T-cell (primary cell): ENCODE measurements at regions not wholly inside any gene's neighbourhood (a gene's known extent, or its start where the extent isn't known, plus 50 kb on each side); places are given as distances from the start of the nearest gene placed in this dataset.

ENCODE experiments used
- ATAC-seq, 4 experiments: fragments of 200-7000 bp in 3 of 4; fragments of 150-1000 bp in 1 of 4; cut with Tn5 transposase; replicated peaks in 1 of 4; 1 replicate in 3 of 4; 2 replicates in 1 of 4; pipeline ENCODE4 v1.10.0; 2021; ENCODE audit warnings: moderate library complexity in 3 of 4, mild to moderate bottlenecking in 2 of 4, moderate number of reproducible peaks in 1 of 4
- CTCF ChIA-PET, 2 donors: fragments of 300-600 bp; sonication (Branson Sonifier 250); formaldehyde crosslinking; loops; one replicate each; lab custom pipeline; 2022; ENCODE audit warnings: antibody characterized with exemption in 2 of 2; lab: Charles Lee
- POLR2A ChIA-PET, 2 donors: fragments of 300-600 bp; sonication (Branson Sonifier 250); formaldehyde crosslinking; loops; one replicate each; lab custom pipeline; 2022; ENCODE audit warnings: antibody characterized with exemption in 2 of 2; lab: Charles Lee
- DNase-seq, 35 experiments: peaks; one replicate each; pipeline versions ENCODE4 v3.0.0 to v3.0.0-alpha.2; 2013 to 2023
- H3K27ac ChIP-seq: one replicate; pipeline ENCODE4 v1.5.1; 2013; ENCODE audit warnings: low read length
- H3K27me3 ChIP-seq, 2 experiments: replicated peaks in 1 of 2; 1 replicate in 1 of 2; 2 replicates in 1 of 2; pipeline versions ENCODE4 v1.6.1 to v1.7.0; 2013; ENCODE audit warnings: low read length in 1 of 2, mixed read lengths in 1 of 2; ENCODE audit not compliant: control insufficient read depth in 2 of 2, insufficient read depth in 2 of 2; ENCODE audit errors: extremely low read depth in 1 of 2
- H3K36me3 ChIP-seq, 2 donors: 1 replicate in 1 of 2; 2 replicates in 1 of 2; pipeline versions ENCODE4 v1.6.1 to v1.7.0; 2013; ENCODE audit warnings: low read length in 1 of 2; ENCODE audit not compliant: control insufficient read depth in 2 of 2, insufficient read depth in 1 of 2; ENCODE audit errors: extremely low read depth in 1 of 2
- H3K4me1 ChIP-seq, 2 experiments: 1 replicate in 1 of 2; 2 replicates in 1 of 2; pipeline versions ENCODE4 v1.6.1 to v1.7.0; 2013; ENCODE audit warnings: low read length in 2 of 2, mixed read lengths in 1 of 2; ENCODE audit not compliant: insufficient read depth in 2 of 2, control insufficient read depth in 1 of 2; ENCODE audit errors: extremely low read depth in 1 of 2
- H3K4me3 ChIP-seq, 2 donors: 1 replicate in 1 of 2; 2 replicates in 1 of 2; pipeline versions ENCODE4 v1.5.1 to v1.7.0; 2013; ENCODE audit warnings: mild to moderate bottlenecking in 2 of 2, low read length in 1 of 2, moderate library complexity in 1 of 2; ENCODE audit not compliant: control insufficient read depth in 1 of 2; ENCODE audit errors: extremely low read depth in 1 of 2
- H3K9me3 ChIP-seq: 2 replicates; pipeline ENCODE4 v1.7.0; 2013
- H3K27ac Mint-ChIP-seq, 2 donors: one replicate each; pipeline ENCODE4 v1.8.0; 2020 to 2021; ENCODE audit warnings: mild to moderate bottlenecking in 2 of 2, mixed read lengths in 2 of 2
- H3K27me3 Mint-ChIP-seq, 2 donors: one replicate each; pipeline ENCODE4 v1.8.0; 2021 to 2022; ENCODE audit warnings: mixed read lengths in 2 of 2
- H3K36me3 Mint-ChIP-seq: one replicate; pipeline ENCODE4 v1.8.0; 2021; ENCODE audit warnings: mixed read lengths
- H3K4me1 Mint-ChIP-seq, 3 donors: one replicate each; pipeline ENCODE4 v1.8.0; 2020 to 2022; ENCODE audit warnings: mixed read lengths in 3 of 3, mild to moderate bottlenecking in 1 of 3
- H3K4me3 Mint-ChIP-seq, 3 donors: one replicate each; pipeline ENCODE4 v1.8.0; 2020 to 2022; ENCODE audit warnings: mild to moderate bottlenecking in 3 of 3, mixed read lengths in 3 of 3, moderate library complexity in 3 of 3
- H3K9me3 Mint-ChIP-seq, 3 donors: one replicate each; pipeline ENCODE4 v1.8.0; 2020 to 2022; ENCODE audit warnings: mixed read lengths in 3 of 3
- whole genome bisulfite sequencing: methylation state at CpG from one replicate; pipeline ENCODE4 v1.1.5; 2013; ENCODE audit warnings: missing lambda C conversion rate; ENCODE audit not compliant: insufficient coverage; 5-methylcytosine and 5-hydroxymethylcytosine counted together

DNA sequence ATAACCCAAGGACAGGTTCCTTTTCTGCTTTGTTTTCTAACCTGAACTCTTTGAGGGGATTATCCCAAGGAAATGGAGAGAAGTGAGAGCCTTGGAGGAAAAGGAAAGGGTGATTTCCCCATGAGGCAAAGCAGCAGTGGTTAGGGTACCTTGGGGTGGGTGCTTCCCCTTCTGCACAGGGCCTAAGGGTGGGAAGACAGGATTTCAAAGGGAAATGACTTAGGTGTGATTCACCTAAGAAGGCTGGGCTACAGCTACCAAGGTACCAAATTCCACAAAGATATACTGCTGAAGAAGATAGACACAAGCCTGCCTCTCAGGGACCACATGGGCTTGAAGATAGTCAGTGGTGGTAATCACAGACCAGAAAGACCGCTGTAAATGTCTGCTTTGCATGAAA lies 325.3 kb upstream of the DPH6 start:
- ATAC-seq = no peak
- Mint-ChIP-seq H3K4me3 (no peak overlapping the region), H3K9me3 (peaks cover 4 to 8% (median 6%) of the 10 kb centered on the region in 3 donors), H3K27ac (no peak overlapping the region), H3K36me3 (no peaks in the 10 kb centered on the region), H3K4me1 (no peaks in the 10 kb centered on the region), H3K27me3 (no peaks in the 10 kb centered on the region)
- no peaks in the 10 kb centered on the region for H3K27me3 ChIP-seq
- no peak overlapping the region for H3K4me3 ChIP-seq
- no peak overlapping the region for H3K27ac ChIP-seq
- CTCF ChIA-PET = no interaction called here
- no peak for DNase-seq
- no peaks in the 10 kb centered on the region for H3K4me1 ChIP-seq
- no peaks in the 10 kb centered on the region for H3K9me3 ChIP-seq
- POLR2A ChIA-PET = no interaction called here
- no peaks in the 10 kb centered on the region for H3K36me3 ChIP-seq
- 50% methylated on average over 1 of the region's 1 CpG for WGBS

DNA sequence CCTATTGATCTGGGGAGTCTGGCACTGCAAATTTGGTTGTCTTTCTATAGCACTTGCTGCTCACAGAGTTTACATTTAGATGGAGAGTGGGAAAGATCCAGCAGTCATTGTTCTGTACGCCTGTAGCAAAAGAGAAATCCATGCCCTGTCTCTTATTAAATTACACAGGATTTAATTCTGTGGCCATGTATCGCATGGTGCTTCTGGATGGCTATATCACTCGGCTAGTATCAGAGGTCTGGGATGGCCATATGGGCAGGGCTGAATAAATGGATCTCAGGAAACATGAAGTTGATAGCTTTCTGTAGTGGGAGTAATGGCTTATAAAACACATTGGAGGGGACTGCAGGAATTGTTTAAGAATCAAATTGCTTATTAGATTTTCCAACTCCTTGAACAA lies 325.8 kb upstream of the DPH6 start:
- Mint-ChIP-seq H3K4me1 (no peaks in the 10 kb centered on the region), H3K27ac (no peak overlapping the region), H3K27me3 (no peaks in the 10 kb centered on the region), H3K36me3 (no peaks in the 10 kb centered on the region), H3K9me3 (peaks cover 4 to 8% (median 6%) of the 10 kb centered on the region in 3 donors), H3K4me3 (no peak overlapping the region)
- no CpG with 5 or more reads among the region's 3 CpGs for WGBS
- ATAC-seq (no peak), DNase-seq (no peak)
- POLR2A ChIA-PET = no interaction called here
- Histone ChIP-seq H3K4me3 (no peak overlapping the region), H3K27me3 (no peaks in the 10 kb centered on the region), H3K27ac (no peak overlapping the region), H3K9me3 (no peaks in the 10 kb centered on the region), H3K36me3 (no peaks in the 10 kb centered on the region), H3K4me1 (no peaks in the 10 kb centered on the region)
- CTCF ChIA-PET = no interaction called here

DNA sequence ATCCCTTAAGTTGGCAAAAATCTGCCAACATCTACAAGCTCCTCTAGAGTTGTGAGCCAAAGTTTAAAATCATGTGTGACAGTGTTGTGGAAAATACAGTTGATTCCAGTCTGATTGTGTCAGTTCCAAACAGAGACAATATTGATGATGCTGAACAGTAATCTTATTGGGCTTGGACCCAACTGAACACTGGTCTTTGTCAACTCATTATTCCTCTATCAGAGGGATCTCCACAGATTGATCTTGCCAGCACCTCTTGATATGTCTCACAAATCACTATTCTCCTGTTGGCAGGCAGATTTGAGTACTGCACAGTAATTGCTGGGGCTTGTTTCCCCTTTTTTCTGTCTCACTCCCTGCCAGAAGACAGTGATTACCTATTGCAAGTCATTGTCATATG lies 326.6 kb upstream of the DPH6 start:
- Mint-ChIP-seq H3K27me3 (no peaks in the 10 kb centered on the region), H3K36me3 (no peaks in the 10 kb centered on the region), H3K9me3 (peaks cover 4 to 8% (median 6%) of the 10 kb centered on the region in 3 donors), H3K27ac (no peak overlapping the region), H3K4me1 (no peaks in the 10 kb centered on the region), H3K4me3 (no peak overlapping the region)
- ChIA-PET POLR2A (no interaction called here), CTCF (no interaction called here)
- ATAC-seq (no peak), DNase-seq (no peak)
- Histone ChIP-seq H3K27me3 (no peaks in the 10 kb centered on the region), H3K4me3 (no peak overlapping the region), H3K36me3 (no peaks in the 10 kb centered on the region), H3K4me1 (no peaks in the 10 kb centered on the region), H3K27ac (no peak overlapping the region), H3K9me3 (no peaks in the 10 kb centered on the region)

DNA sequence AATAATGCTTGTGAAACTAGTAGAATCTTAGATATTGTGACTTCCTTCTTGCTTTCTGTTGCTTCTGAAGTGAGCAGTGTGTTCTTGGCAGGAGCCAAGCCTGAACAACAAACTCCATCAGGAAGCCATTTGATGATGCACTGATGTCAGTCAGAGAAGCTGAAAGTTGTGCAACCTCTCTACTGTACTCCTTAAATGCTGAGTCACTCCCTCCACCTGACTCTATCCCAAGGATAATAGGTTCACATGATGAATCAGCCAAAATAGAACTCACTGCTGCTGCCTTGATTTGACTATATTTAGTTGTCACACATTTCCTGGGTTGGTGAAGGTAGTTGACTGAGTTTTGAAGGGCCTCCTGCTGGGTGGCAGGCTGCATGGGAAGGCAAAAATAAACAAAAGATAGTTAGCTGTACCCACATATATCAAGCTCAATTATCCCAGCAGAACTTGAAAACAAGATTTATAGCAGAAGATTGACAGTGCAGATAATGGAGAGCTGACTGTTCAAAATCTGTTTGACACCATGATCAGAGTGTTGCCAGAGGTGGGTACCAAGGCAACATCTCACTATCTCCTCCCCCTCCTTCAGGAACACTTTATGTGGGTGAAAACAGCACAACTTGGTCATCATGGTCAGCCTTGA lies 328.4 kb upstream of the DPH6 start:
- POLR2A ChIA-PET = no interaction called here
- Mint-ChIP-seq H3K27me3 (no peaks in the 10 kb centered on the region), H3K9me3 (peaks cover 4 to 10% (median 9%) of the 10 kb centered on the region in 3 donors), H3K4me3 (no peak overlapping the region), H3K36me3 (no peaks in the 10 kb centered on the region), H3K4me1 (no peaks in the 10 kb centered on the region), H3K27ac (no peak overlapping the region)
- CTCF ChIA-PET = no interaction called here
- Histone ChIP-seq H3K4me1 (no peaks in the 10 kb centered on the region), H3K27ac (no peak overlapping the region), H3K9me3 (no peaks in the 10 kb centered on the region), H3K27me3 (no peaks in the 10 kb centered on the region), H3K4me3 (no peak overlapping the region), H3K36me3 (no peaks in the 10 kb centered on the region)
- no peak for ATAC-seq
- DNase-seq = no peak

DNA sequence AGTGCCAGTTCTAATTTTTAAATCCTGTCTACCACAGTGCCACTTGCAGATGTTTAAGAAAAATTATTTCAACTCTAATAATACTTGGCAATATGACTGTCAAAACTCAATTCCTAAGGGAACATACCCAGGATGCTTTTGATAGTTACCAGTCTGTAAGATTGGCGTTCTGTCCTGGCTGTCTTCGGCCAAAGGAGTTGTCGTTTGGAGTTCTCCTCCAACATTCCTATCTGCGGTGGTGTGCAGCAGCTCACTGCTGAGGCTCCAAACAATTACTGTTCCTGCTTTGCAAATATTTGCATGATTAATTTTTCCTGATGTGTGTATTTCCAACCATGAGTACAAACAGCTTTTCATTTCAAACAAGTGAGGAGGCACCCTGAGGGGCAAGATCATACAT lies 330.8 kb upstream of the DPH6 start:
- no peak overlapping the region for H3K27ac Mint-ChIP-seq
- Histone ChIP-seq H3K4me1 (no peaks in the 10 kb centered on the region), H3K9me3 (no peaks in the 10 kb centered on the region), H3K27ac (no peak overlapping the region), H3K4me3 (no peak overlapping the region), H3K27me3 (no peaks in the 10 kb centered on the region), H3K36me3 (no peaks in the 10 kb centered on the region)
- no peaks in the 10 kb centered on the region for H3K27me3 Mint-ChIP-seq
- H3K9me3 Mint-ChIP-seq = peaks cover 5 to 13% (median 9%) of the 10 kb centered on the region in 3 donors
- no peak overlapping the region for H3K4me3 Mint-ChIP-seq
- POLR2A ChIA-PET = no interaction called here
- CTCF ChIA-PET = no interaction called here
- ATAC-seq (no peak), DNase-seq (no peak)
- 73% methylated on average over 2 of the region's 4 CpGs for WGBS
- no peaks in the 10 kb centered on the region for H3K36me3 Mint-ChIP-seq
- no peaks in the 10 kb centered on the region for H3K4me1 Mint-ChIP-seq

DNA sequence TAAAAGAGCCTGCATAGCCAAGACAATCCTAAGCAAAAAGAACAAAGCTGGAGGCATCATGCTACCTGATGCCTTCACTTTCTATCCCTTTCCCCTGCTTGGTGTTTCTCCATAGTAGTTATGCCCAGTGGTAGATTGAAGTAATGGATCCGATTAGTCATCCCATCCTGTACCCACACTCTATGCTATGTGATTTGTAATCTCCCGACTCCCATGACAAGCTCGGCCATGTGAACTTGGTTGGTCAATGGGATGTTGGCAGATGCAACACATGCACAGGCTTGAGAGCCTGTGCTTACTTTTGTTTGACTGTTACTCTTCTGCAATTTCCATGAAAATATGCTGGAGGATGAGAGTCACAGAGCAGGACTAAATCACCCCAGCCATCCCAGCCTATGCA lies 334.9 kb upstream of the DPH6 start:
- ChIA-PET CTCF (no interaction called here), POLR2A (no interaction called here)
- no peak for DNase-seq
- Mint-ChIP-seq H3K27me3 (no peaks in the 10 kb centered on the region), H3K36me3 (no peaks in the 10 kb centered on the region), H3K9me3 (peaks cover 2 to 10% (median 9%) of the 10 kb centered on the region in 3 donors), H3K4me3 (no peak overlapping the region), H3K4me1 (no peaks in the 10 kb centered on the region), H3K27ac (no peak overlapping the region)
- H3K27me3 ChIP-seq = no peaks in the 10 kb centered on the region
- H3K36me3 ChIP-seq = no peaks in the 10 kb centered on the region
- H3K27ac ChIP-seq = no peak overlapping the region
- no peak overlapping the region for H3K4me3 ChIP-seq
- no peaks in the 10 kb centered on the region for H3K4me1 ChIP-seq
- no peak for ATAC-seq
- WGBS = 80% methylated on average over 1 of the region's 3 CpGs
- H3K9me3 ChIP-seq = no peaks in the 10 kb centered on the region

DNA sequence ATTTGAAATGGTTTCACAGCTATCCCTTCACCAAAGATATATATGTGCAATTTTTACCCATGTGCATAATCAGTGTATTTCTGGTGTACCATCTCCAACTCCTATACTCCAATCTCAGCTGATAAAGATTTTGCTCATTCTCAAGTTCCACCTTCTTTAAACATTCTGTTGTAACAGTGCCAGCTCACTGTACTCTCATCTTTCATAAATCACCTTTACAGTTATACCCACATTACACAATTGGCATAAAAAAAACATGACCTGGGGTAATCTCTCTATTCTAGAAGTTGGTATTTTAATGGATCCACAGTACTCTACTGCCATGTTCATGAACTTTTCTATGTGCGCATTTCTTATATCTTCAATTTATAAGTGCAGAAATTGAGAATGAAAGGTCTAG lies 339.9 kb upstream of the DPH6 start:
- Mint-ChIP-seq H3K9me3 (peaks cover 4 to 9% (median 6%) of the 10 kb centered on the region in 3 donors), H3K36me3 (no peaks in the 10 kb centered on the region), H3K4me3 (no peak overlapping the region), H3K4me1 (no peaks in the 10 kb centered on the region), H3K27ac (no peak overlapping the region), H3K27me3 (no peaks in the 10 kb centered on the region)
- no peak overlapping the region for H3K27ac ChIP-seq
- ChIA-PET CTCF (no interaction called here), POLR2A (no interaction called here)
- no peaks in the 10 kb centered on the region for H3K36me3 ChIP-seq
- ATAC-seq (no peak), DNase-seq (no peak)
- H3K9me3 ChIP-seq = no peaks in the 10 kb centered on the region
- H3K4me3 ChIP-seq = no peak overlapping the region
- no peaks in the 10 kb centered on the region for H3K27me3 ChIP-seq
- WGBS = no CpG with 5 or more reads among the region's 1 CpG
- no peaks in the 10 kb centered on the region for H3K4me1 ChIP-seq
